ENCODE measurements at regions not wholly inside any gene's neighbourhood (a gene's known extent, or its start where the extent isn't known, plus 50 kb on each side); places are given as distances from the start of the nearest gene placed in this dataset.

- TF ChIP-seq CTCF (optimal IDR thresholded peaks at IDR 0.05 in 1 of 3, IDR thresholded peaks at IDR 0.05 in 1 of 3, conservative IDR thresholded peaks at IDR 0.05 in 1 of 3; ENCODE audit: extremely low read depth in 1 of 3, insufficient read depth in 2 of 3, low read length in 3 of 3) (no peak), EZH2 (IDR thresholded peaks at IDR 0.05; ENCODE audit: low read length) (no peak)
Observed at GRCh38 chr3:40911264-40911663, 288.0 kb upstream of the CTNNB1 start.

Measured in keratinocyte (primary cell).